A549 (cell line): ENCODE measurements at regions not wholly inside any gene's neighbourhood (a gene's known extent, or its start where the extent isn't known, plus 50 kb on each side); places are given as distances from the start of the nearest gene placed in this dataset.

Experiments
- ATAC-seq, 2 experiments: fragments of 200-7000 bp in 1 of 2; fragments of >200 bp in 1 of 2; cut with Nextera tagmentation in 1 of 2; cut with Tn5 transposase in 1 of 2; 3 replicates each; pipeline versions ENCODE4 v1.8.0 to v1.9.1; 2018 to 2020; ENCODE audit warnings: mild to moderate bottlenecking in 1 of 2, moderate library complexity in 1 of 2
- CTCF ChIA-PET: fragments of 300-600 bp; sonication (Branson Sonifier 250); formaldehyde crosslinking; extraction: SDS; loops from one replicate; lab custom pipeline; 2021; ENCODE audit warnings: antibody characterized with exemption, inconsistent platforms; lab: Yijun Ruan, JAX
- POLR2A ChIA-PET: fragments of 350-600 bp; formaldehyde crosslinking; extraction: SDS; loops from one replicate; lab custom pipeline; 2021; ENCODE audit warnings: antibody characterized with exemption, inconsistent platforms; lab: Yijun Ruan, JAX
- DNase-seq, 2 experiments: peaks; one replicate each; pipeline versions ENCODE4 v3.0.0 to v3.0.0-alpha.2; 2011 to 2016; ENCODE audit warnings: low read depth in 1 of 2, low spot score in 1 of 2
- FAIRE-seq: peaks from 2 replicates; lab custom pipeline; 2011; peaks lifted over from hg19 to GRCh38; lab: Jason Lieb, UNC
- H3K27ac ChIP-seq, 2 experiments: fragments of >200 bp; sonication (Bioruptor Twin); formaldehyde crosslinking; 3 replicates each; pipeline ENCODE4 v1.5.1; 2016 to 2017
- H3K4me1 ChIP-seq: fragments of >200 bp; sonication (Bioruptor Twin); formaldehyde crosslinking; 3 replicates; pipeline ENCODE4 v1.6.1; 2016
- H3K4me2 ChIP-seq: fragments of >200 bp; sonication (Bioruptor Twin); formaldehyde crosslinking; 3 replicates; pipeline ENCODE4 v1.6.1; 2016
- H3K4me3 ChIP-seq: fragments of >200 bp; sonication (Bioruptor Twin); formaldehyde crosslinking; 3 replicates; pipeline ENCODE4 v1.5.1; 2016
- H3K9me3 ChIP-seq: fragments of >200 bp; sonication (Bioruptor Twin); formaldehyde crosslinking; 3 replicates; pipeline ENCODE4 v1.6.1; 2016
- BCL3 ChIP-seq: fragments of >200 bp; sonication (Bioruptor Twin); formaldehyde crosslinking; IDR thresholded peaks from 3 replicates; pipeline ENCODE4 v1.6.1; 2016
- BHLHE40 ChIP-seq: IDR thresholded peaks from 2 replicates; pipeline ENCODE4 v1.6.1; 2012; ENCODE audit warnings: low read depth, low read length, inconsistent platforms
- CBX2 ChIP-seq: fragments of 200-600 bp; sonication (generic); IDR thresholded peaks from 2 replicates; pipeline ENCODE4 v1.6.1; 2016; ENCODE audit warnings: low read depth, mild to moderate bottlenecking, borderline replicate concordance
- FOSB ChIP-seq: fragments of 250-450 bp; sonication (Bioruptor Pico); IDR thresholded peaks from 2 replicates; pipeline ENCODE4 v1.5.0; 2020; ENCODE audit warnings: mild to moderate bottlenecking, moderate library complexity
- GATA3 ChIP-seq: IDR thresholded peaks from 2 replicates; pipeline ENCODE4 v1.6.1; 2012; ENCODE audit warnings: borderline replicate concordance
- HES2 ChIP-seq: fragments of >200 bp; sonication (Bioruptor Twin); formaldehyde crosslinking; IDR thresholded peaks from 2 replicates; pipeline ENCODE4 v1.6.1; 2016
- HEYL ChIP-seq: fragments of 250-450 bp; sonication (Bioruptor Pico); IDR thresholded peaks from 2 replicates; pipeline ENCODE4 v1.8.0; 2021; ENCODE audit warnings: mild to moderate bottlenecking, moderate library complexity
- HOXA7 ChIP-seq: fragments of 250-450 bp; sonication (Bioruptor Pico); IDR thresholded peaks from 2 replicates; pipeline ENCODE4 v1.5.0; 2020; ENCODE audit warnings: mild to moderate bottlenecking, moderate library complexity
- HOXB13 ChIP-seq: fragments of 250-450 bp; sonication (Bioruptor Pico); IDR thresholded peaks from 2 replicates; pipeline ENCODE4 v1.5.0; 2020; ENCODE audit warnings: low read depth, mild to moderate bottlenecking, moderate library complexity
- HOXB5 ChIP-seq: fragments of 250-450 bp; sonication (Bioruptor Pico); IDR thresholded peaks from 2 replicates; pipeline ENCODE4 v1.5.0; 2020; ENCODE audit warnings: mild to moderate bottlenecking, moderate library complexity
- JUN ChIP-seq, 2 experiments: fragments of >200 bp; sonication (Bioruptor Twin); formaldehyde crosslinking; IDR thresholded peaks; 2 replicates in 1 of 2; 3 replicates in 1 of 2; pipeline ENCODE4 v1.6.1; 2016 to 2017
- JUNB ChIP-seq: fragments of >200 bp; sonication (Bioruptor Twin); formaldehyde crosslinking; IDR thresholded peaks from 2 replicates; pipeline ENCODE4 v1.6.1; 2016
- KDM1A ChIP-seq: fragments of 200-600 bp; sonication (generic); IDR thresholded peaks from 2 replicates; pipeline ENCODE4 v1.6.1; 2016; ENCODE audit warnings: low read depth, mild to moderate bottlenecking
- KDM5A ChIP-seq: fragments of 200-600 bp; sonication (generic); IDR thresholded peaks from 2 replicates; pipeline ENCODE4 v1.6.1; 2016; ENCODE audit warnings: antibody characterized with exemption, mild to moderate bottlenecking
- MAZ ChIP-seq: fragments of 150-350 bp; IDR thresholded peaks from 2 replicates; pipeline ENCODE4 v1.6.1; 2014; ENCODE audit warnings: antibody characterized with exemption, low read depth, low read length, borderline replicate concordance
- NR3C1 ChIP-seq: fragments of >200 bp; sonication (Bioruptor Twin); formaldehyde crosslinking; IDR thresholded peaks from 3 replicates; pipeline ENCODE4 v1.6.1; 2017
- PHF8 ChIP-seq: fragments of 200-600 bp; sonication (generic); IDR thresholded peaks from 2 replicates; pipeline ENCODE4 v1.6.1; 2016; ENCODE audit warnings: low read depth, mild to moderate bottlenecking, antibody characterized with exemption, moderate library complexity, borderline replicate concordance
- POLR2A ChIP-seq: IDR thresholded peaks from 2 replicates; pipeline ENCODE4 v1.6.1; 2012; ENCODE audit warnings: mild to moderate bottlenecking, low read length
- RAD21 ChIP-seq, 2 experiments: fragments of >200 bp in 1 of 2; sonication (Bioruptor Twin) in 1 of 2; formaldehyde crosslinking in 1 of 2; IDR thresholded peaks in 1 of 2; conservative IDR thresholded peaks in 1 of 2; 2 replicates in 1 of 2; 3 replicates in 1 of 2; pipeline ENCODE4 v1.6.1; 2012 to 2018; ENCODE audit warnings: inconsistent platforms in 1 of 2
- RCOR1 ChIP-seq: fragments of 150-350 bp; IDR thresholded peaks from 2 replicates; pipeline ENCODE4 v1.6.1; 2014; ENCODE audit warnings: antibody characterized with exemption, low read length, low read depth
- REST ChIP-seq: fragments of 200-600 bp; sonication (generic); IDR thresholded peaks from 2 replicates; pipeline ENCODE4 v1.6.1; 2016; ENCODE audit warnings: antibody characterized with exemption, mild to moderate bottlenecking, moderate library complexity
- SMC3 ChIP-seq: fragments of >200 bp; sonication (Bioruptor Twin); formaldehyde crosslinking; IDR thresholded peaks from 3 replicates; pipeline ENCODE4 v1.6.1; 2018; ENCODE audit warnings: inconsistent platforms
- SREBF2 ChIP-seq: fragments of 450-650 bp; IDR thresholded peaks from 2 replicates; pipeline ENCODE4 v1.6.1; 2014; ENCODE audit warnings: mild to moderate bottlenecking, moderate library complexity
- TP53 ChIP-seq: fragments of 250-450 bp; sonication (Bioruptor Pico); IDR thresholded peaks from 2 replicates; pipeline ENCODE4 v1.5.0; 2021; ENCODE audit warnings: mild to moderate bottlenecking, moderate library complexity
- ZNF302 ChIP-seq: fragments of 250-450 bp; sonication (Bioruptor Pico); IDR thresholded peaks from 2 replicates; pipeline ENCODE4 v1.9.0; 2021; ENCODE audit warnings: inconsistent platforms, mild to moderate bottlenecking, moderate library complexity
- ZSCAN20 ChIP-seq: fragments of 250-450 bp; sonication (Bioruptor Pico); IDR thresholded peaks from 2 replicates; pipeline ENCODE4 v1.8.0; 2022; ENCODE audit warnings: mild to moderate bottlenecking, moderate library complexity
- whole genome bisulfite sequencing: methylation state at CpG from one replicate; pipeline ENCODE4 v1.1.6; 2017; ENCODE audit errors: missing lambda C conversion rate; 5-methylcytosine and 5-hydroxymethylcytosine counted together
- TF ChIP-seq, protein P1 (sequence below): fragments of 250-450 bp; sonication (Bioruptor Pico); IDR thresholded peaks from 2 replicates; pipeline ENCODE4 v1.5.0; 2020; ENCODE audit warnings: low read depth, mild to moderate bottlenecking, moderate library complexity

GRCh38 chr10:6713120-6713519 is 133.0 kb upstream of the PRKCQ start:
- TF ChIP-seq HOXB13 (CRISPR knock-in tag) (no peak), SREBF2 (no peak), TP53 (CRISPR knock-in tag) (no peak), KDM1A (no peak), CBX2 (no peak), JUNB (no peak), HOXB5 (no peak), KDM5A (no peak), HOXA7 (CRISPR knock-in tag) (no peak), JUN (IDR thresholded peaks at IDR 0.05) (no peak), RAD21 (conservative IDR thresholded peaks at IDR 0.05 in 1 of 2, IDR thresholded peaks at IDR 0.05 in 1 of 2) (no peak), RCOR1 (no peak), FOSB (no peak), HEYL (CRISPR knock-in tag) (no peak)
- TF ChIP-seq, protein P1, sequence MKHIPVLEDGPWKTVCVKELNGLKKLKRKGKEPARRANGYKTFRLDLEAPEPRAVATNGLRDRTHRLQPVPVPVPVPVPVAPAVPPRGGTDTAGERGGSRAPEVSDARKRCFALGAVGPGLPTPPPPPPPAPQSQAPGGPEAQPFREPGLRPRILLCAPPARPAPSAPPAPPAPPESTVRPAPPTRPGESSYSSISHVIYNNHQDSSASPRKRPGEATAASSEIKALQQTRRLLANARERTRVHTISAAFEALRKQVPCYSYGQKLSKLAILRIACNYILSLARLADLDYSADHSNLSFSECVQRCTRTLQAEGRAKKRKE (CRISPR knock-in tag), result no peak
- H3K4me1 ChIP-seq, result no peaks in the 10 kb centered on the region
- DNase-seq, result no peak
- no peak for FAIRE-seq
- POLR2A ChIA-PET, result interaction anchor here (0.5 to 0.6 kb wide), 2 partner anchors 27 to 403 kb away, joined by 3 to 6 read pairs; no protein-coding TSS in a partner anchor
- H3K27ac ChIP-seq, result no peak overlapping the region
- H3K4me3 ChIP-seq, result no peak overlapping the region
- ATAC-seq, result no peak
- no peaks in the 10 kb centered on the region for H3K9me3 ChIP-seq
- CTCF ChIA-PET, result interaction anchor here (0.9 to 1.3 kb wide), 3 partner anchors 11 to 13 kb away, joined by 3 read pairs; no protein-coding TSS in a partner anchor
- no peak overlapping the region for H3K4me2 ChIP-seq
- WGBS, result 38% methylated on average over 6 of the region's 6 CpGs

GRCh38 chr10:6711881-6712280 is 131.8 kb upstream of the PRKCQ start:
- no peak overlapping the region for H3K4me3 ChIP-seq
- POLR2A ChIA-PET, result no interaction called here
- TF ChIP-seq ZSCAN20 (no peak), NR3C1 (no peak), HOXA7 (CRISPR knock-in tag) (no peak), PHF8 (no peak), RAD21 (conservative IDR thresholded peaks at IDR 0.05 in 1 of 2, IDR thresholded peaks at IDR 0.05 in 1 of 2) (no peak), POLR2A (no peak), RCOR1 (no peak), JUNB (no peak), BHLHE40 (no peak), BCL3 (no peak), SMC3 (no peak), HOXB5 (no peak), ZNF302 (CRISPR knock-in tag) (no peak)
- TF ChIP-seq, all 56 proteins: peak for 0
- Histone ChIP-seq H3K9me3 (no peaks in the 10 kb centered on the region), H3K4me2 (no peak overlapping the region), H3K27ac (no peak overlapping the region), H3K4me1 (no peaks in the 10 kb centered on the region)
- no peak for FAIRE-seq
- CTCF ChIA-PET, result no interaction called here
- ATAC-seq, result no peak
- WGBS, result 72% methylated on average over 12 of the region's 17 CpGs
- DNase-seq, result no peak

DNA sequence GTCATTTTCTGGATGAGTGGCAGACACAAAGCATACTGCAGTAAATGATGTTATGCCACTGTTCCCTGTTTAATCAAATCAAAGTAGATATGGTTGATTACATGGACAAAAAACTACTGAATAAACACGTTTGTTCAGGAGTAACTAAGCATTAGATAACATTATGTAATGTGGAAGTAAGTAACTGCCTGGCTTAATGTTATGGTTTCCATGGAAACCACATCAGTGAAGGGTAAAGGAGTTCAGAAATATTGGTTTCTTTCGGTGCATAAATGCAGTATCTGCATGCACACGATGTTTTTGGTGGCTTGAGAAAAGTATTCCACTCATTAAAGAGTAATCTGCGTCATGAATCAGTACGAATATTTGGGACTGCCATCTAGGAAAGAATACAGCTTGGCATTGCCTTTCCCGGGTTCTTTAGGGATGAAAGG is 131.3 kb upstream of the PRKCQ start:
- Histone ChIP-seq H3K4me3 (no peak overlapping the region), H3K4me1 (no peaks in the 10 kb centered on the region), H3K9me3 (no peaks in the 10 kb centered on the region), H3K4me2 (no peak overlapping the region), H3K27ac (no peak overlapping the region)
- ChIA-PET CTCF (interaction anchor here (0.7 kb wide), 1 partner anchor 42 kb away, joined by 3 read pairs; no protein-coding TSS in a partner anchor), POLR2A (no interaction called here)
- WGBS, result 36% methylated on average over 6 of the region's 6 CpGs
- DNase-seq (no peak), ATAC-seq (no peak), FAIRE-seq (peak; percentile 36)
- TF ChIP-seq MAZ (no peak), PHF8 (no peak), JUNB (no peak), GATA3 (no peak), HES2 (no peak), BCL3 (no peak), REST (no peak)
